Epithelial cell of esophagus (primary cell): ENCODE measurements at regions not wholly inside any gene's neighbourhood (a gene's known extent, or its start where the extent isn't known, plus 50 kb on each side); places are given as distances from the start of the nearest gene placed in this dataset.

Source experiments
- DNase-seq: peaks from one replicate; pipeline ENCODE4 v3.0.0; 2010; ENCODE audit warnings: low read depth
- H3K4me3 ChIP-seq: 2 replicates; pipeline ENCODE4 v1.5.1; 2011; ENCODE audit warnings: mild to moderate bottlenecking, low read length, control low read depth
- CTCF ChIP-seq: IDR thresholded peaks from 2 replicates; pipeline ENCODE4 v1.5.1; 2011; ENCODE audit warnings: low read depth, mild to moderate bottlenecking, low read length, control low read depth, inconsistent platforms; ENCODE audit not compliant: insufficient read depth; ENCODE audit errors: missing control alignments

- no peak overlapping the region for H3K4me3 ChIP-seq
- no peak for TF ChIP-seq CTCF
- no peak for DNase-seq
Measured at GRCh38 chr7:10707519-10707918, 266.2 kb upstream of the PHF14 start.

- peak; percentile 31 for TF ChIP-seq CTCF
- DNase-seq, result peak; percentile 49
Measured at GRCh38 chr7:10708447-10708846, 265.2 kb upstream of the PHF14 start.

GRCh38 chr7:10718768-10719167, 254.9 kb upstream of the PHF14 start:
- no peak for TF ChIP-seq CTCF
- no peak for DNase-seq
- no peak overlapping the region for H3K4me3 ChIP-seq

More at GRCh38 chr7:10708447-10708846, 265.2 kb upstream of the PHF14 start:
- no peak overlapping the region for H3K4me3 ChIP-seq

GRCh38 chr7:10720042-10720441, 253.6 kb upstream of the PHF14 start:
- no peak for TF ChIP-seq CTCF
- H3K4me3 ChIP-seq, result no peak overlapping the region
- DNase-seq, result peak; percentile 1

- H3K4me3 ChIP-seq, result no peak overlapping the region
- no peak for TF ChIP-seq CTCF
- no peak for DNase-seq
Measured at GRCh38 chr7:10721289-10721688, 252.4 kb upstream of the PHF14 start.

- TF ChIP-seq CTCF, result no peak
- no peak overlapping the region for H3K4me3 ChIP-seq
- DNase-seq, result no peak
Measured at GRCh38 chr7:10723832-10724231, 249.8 kb upstream of the PHF14 start.

- DNase-seq, result no peak
- H3K4me3 ChIP-seq, result no peak overlapping the region
- TF ChIP-seq CTCF, result no peak
Measured at GRCh38 chr7:10724449-10724848, 249.2 kb upstream of the PHF14 start.
